Panc1 (cell line): ENCODE measurements at regions not wholly inside any gene's neighbourhood (a gene's known extent, or its start where the extent isn't known, plus 50 kb on each side); places are given as distances from the start of the nearest gene placed in this dataset.

Experiments
- ATAC-seq: fragments of 200-7000 bp; cut with Tn5 transposase; 2 replicates; pipeline ENCODE4 v1.9.1; 2020; ENCODE audit warnings: mild to moderate bottlenecking, moderate library complexity
- BruUV-seq: library from RNA; stranded (reverse); fragments of 400-500 nt; replicated peaks from 2 replicates; lab custom pipeline; 2021; lab: Mats Ljungman, UMichigan
- CTCF ChIA-PET: fragments of 300-600 bp; sonication (Branson Sonifier 250); formaldehyde crosslinking; loops from one replicate; lab custom pipeline; 2022; ENCODE audit warnings: antibody characterized with exemption; lab: Charles Lee
- POLR2A ChIA-PET: fragments of 300-600 bp; sonication (Branson Sonifier 250); formaldehyde crosslinking; loops from one replicate; lab custom pipeline; 2022; ENCODE audit warnings: antibody characterized with exemption; lab: Charles Lee
- DNase-seq: peaks from one replicate; pipeline ENCODE4 v3.0.0-alpha.2; 2010; ENCODE audit warnings: low read depth, low spot score
- H3K27ac ChIP-seq: 2 replicates; pipeline ENCODE4 v1.5.1; 2011; ENCODE audit warnings: mild to moderate bottlenecking, low read length, inconsistent platforms
- H3K27me3 ChIP-seq: fragments of 200-500 bp; sonication (Bioruptor generic); 2 replicates; pipeline ENCODE4 v1.6.0; 2014; ENCODE audit warnings: low read length, inconsistent platforms; ENCODE audit not compliant: control insufficient read depth, insufficient read depth
- H3K36me3 ChIP-seq: fragments of 200-500 bp; sonication (Bioruptor generic); 2 replicates; pipeline ENCODE4 v1.5.1; 2014; ENCODE audit warnings: inconsistent platforms, mild to moderate bottlenecking, low read length, moderate library complexity; ENCODE audit not compliant: control insufficient read depth, insufficient read depth
- H3K4me1 ChIP-seq: 2 replicates; pipeline ENCODE4 v1.5.1; 2011; ENCODE audit warnings: inconsistent platforms, mild to moderate bottlenecking, low read length, moderate library complexity; ENCODE audit not compliant: control insufficient read depth, insufficient read depth
- H3K4me3 ChIP-seq, 2 experiments: 2 replicates each; pipeline ENCODE4 v1.5.1; 2011 to 2012; ENCODE audit warnings: low read depth in 2 of 2, low read length in 2 of 2, mild to moderate bottlenecking in 2 of 2, inconsistent platforms in 1 of 2, moderate library complexity in 1 of 2
- H3K9me3 ChIP-seq: fragments of 200-500 bp; sonication (Bioruptor generic); 2 replicates; pipeline ENCODE4 v1.5.1; 2014; ENCODE audit warnings: low read depth, mild to moderate bottlenecking, inconsistent platforms, low read length, moderate library complexity; ENCODE audit not compliant: control insufficient read depth, insufficient read depth
- POLR2AphosphoS5 ChIP-seq: IDR thresholded peaks from 2 replicates; pipeline ENCODE4 v1.6.1; 2012; ENCODE audit warnings: mild to moderate bottlenecking, low read depth, low read length, moderate library complexity
- SIN3A ChIP-seq: IDR thresholded peaks from 2 replicates; pipeline ENCODE4 v1.6.1; 2012; ENCODE audit warnings: low read depth, mild to moderate bottlenecking, low read length, moderate library complexity, borderline replicate concordance; ENCODE audit not compliant: insufficient read depth
- TCF7L2 ChIP-seq: IDR thresholded peaks from 2 replicates; pipeline ENCODE4 v1.6.1; 2011; ENCODE audit warnings: mild to moderate bottlenecking, low read depth, low read length, inconsistent platforms
- in situ Hi-C: cut with HindIII; loops from 2 replicates; pipeline ENCODE4 v1.10.0; 2016; ENCODE audit warnings: low sequenced_read_pairs, low pct_unique_long_range_greater_than_20kb
- intact Hi-C: fragments of 100-400 bp; cut with micrococcal nuclease; formaldehyde crosslinking; loops from one replicate; pipeline ENCODE4 v1.10.0; 2022; ENCODE audit not compliant: unreplicated experiment
- TF ChIP-seq, protein P1 (sequence below), 2 experiments: IDR thresholded peaks; 2 replicates each; pipeline ENCODE4 v1.6.1; 2011 to 2012; ENCODE audit warnings: low read depth in 2 of 2, control low read depth in 1 of 2, low read length in 1 of 2, mild to moderate bottlenecking in 1 of 2, moderate library complexity in 1 of 2; ENCODE audit not compliant: insufficient read depth in 1 of 2
- TF ChIP-seq, protein P2 (sequence below): fragments of 450-650 bp; IDR thresholded peaks from 2 replicates; pipeline ENCODE4 v1.5.1; 2017; ENCODE audit warnings: mild to moderate bottlenecking

DNA sequence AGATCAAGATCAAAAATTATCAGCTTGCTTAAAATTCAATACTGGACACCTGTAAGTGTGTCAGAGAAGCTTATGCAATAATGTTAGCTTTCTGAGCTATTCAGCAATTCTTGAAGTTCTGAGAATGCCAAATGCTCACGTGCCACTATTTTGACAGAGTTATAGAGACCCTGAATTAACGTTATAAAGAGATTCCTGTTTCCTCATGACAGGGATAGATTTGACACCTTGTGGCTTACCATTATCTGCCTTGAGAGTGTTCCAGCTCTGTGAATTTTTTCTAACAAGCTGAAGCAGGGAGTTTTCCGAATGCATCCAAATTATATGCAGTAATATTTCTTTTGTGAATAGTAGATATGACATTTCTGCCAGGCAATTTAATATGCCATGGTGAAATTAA is 781.6 kb downstream of the ADGRL2 start:
- CTCF ChIA-PET = no interaction called here
- no TSS peak for BruUV-seq
- DNase-seq (no peak), ATAC-seq (no peak)
- TF ChIP-seq, protein P1, sequence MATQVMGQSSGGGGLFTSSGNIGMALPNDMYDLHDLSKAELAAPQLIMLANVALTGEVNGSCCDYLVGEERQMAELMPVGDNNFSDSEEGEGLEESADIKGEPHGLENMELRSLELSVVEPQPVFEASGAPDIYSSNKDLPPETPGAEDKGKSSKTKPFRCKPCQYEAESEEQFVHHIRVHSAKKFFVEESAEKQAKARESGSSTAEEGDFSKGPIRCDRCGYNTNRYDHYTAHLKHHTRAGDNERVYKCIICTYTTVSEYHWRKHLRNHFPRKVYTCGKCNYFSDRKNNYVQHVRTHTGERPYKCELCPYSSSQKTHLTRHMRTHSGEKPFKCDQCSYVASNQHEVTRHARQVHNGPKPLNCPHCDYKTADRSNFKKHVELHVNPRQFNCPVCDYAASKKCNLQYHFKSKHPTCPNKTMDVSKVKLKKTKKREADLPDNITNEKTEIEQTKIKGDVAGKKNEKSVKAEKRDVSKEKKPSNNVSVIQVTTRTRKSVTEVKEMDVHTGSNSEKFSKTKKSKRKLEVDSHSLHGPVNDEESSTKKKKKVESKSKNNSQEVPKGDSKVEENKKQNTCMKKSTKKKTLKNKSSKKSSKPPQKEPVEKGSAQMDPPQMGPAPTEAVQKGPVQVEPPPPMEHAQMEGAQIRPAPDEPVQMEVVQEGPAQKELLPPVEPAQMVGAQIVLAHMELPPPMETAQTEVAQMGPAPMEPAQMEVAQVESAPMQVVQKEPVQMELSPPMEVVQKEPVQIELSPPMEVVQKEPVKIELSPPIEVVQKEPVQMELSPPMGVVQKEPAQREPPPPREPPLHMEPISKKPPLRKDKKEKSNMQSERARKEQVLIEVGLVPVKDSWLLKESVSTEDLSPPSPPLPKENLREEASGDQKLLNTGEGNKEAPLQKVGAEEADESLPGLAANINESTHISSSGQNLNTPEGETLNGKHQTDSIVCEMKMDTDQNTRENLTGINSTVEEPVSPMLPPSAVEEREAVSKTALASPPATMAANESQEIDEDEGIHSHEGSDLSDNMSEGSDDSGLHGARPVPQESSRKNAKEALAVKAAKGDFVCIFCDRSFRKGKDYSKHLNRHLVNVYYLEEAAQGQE (IDR thresholded peaks at IDR 0.05; ENCODE audit: insufficient read depth in 1 of 2, low read depth in 2 of 2, low read length in 1 of 2) = no peak
- no peak for TF ChIP-seq TCF7L2
- TF ChIP-seq, protein P2, sequence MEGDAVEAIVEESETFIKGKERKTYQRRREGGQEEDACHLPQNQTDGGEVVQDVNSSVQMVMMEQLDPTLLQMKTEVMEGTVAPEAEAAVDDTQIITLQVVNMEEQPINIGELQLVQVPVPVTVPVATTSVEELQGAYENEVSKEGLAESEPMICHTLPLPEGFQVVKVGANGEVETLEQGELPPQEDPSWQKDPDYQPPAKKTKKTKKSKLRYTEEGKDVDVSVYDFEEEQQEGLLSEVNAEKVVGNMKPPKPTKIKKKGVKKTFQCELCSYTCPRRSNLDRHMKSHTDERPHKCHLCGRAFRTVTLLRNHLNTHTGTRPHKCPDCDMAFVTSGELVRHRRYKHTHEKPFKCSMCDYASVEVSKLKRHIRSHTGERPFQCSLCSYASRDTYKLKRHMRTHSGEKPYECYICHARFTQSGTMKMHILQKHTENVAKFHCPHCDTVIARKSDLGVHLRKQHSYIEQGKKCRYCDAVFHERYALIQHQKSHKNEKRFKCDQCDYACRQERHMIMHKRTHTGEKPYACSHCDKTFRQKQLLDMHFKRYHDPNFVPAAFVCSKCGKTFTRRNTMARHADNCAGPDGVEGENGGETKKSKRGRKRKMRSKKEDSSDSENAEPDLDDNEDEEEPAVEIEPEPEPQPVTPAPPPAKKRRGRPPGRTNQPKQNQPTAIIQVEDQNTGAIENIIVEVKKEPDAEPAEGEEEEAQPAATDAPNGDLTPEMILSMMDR = no peak
- no peak for TF ChIP-seq SIN3A
- no peak for TF ChIP-seq POLR2AphosphoS5
- no peak overlapping the region for H3K27ac ChIP-seq
- POLR2A ChIA-PET = no interaction called here
- intact Hi-C loops (loop anchor here (5.0 kb wide), 1 partner anchor 50 kb away; no protein-coding TSS in a partner anchor), in situ Hi-C loops (no loop called here)
- no peaks in the 10 kb centered on the region for H3K4me1 ChIP-seq
- H3K36me3 ChIP-seq = no peaks in the 10 kb centered on the region
- no peak overlapping the region for H3K4me3 ChIP-seq
- H3K27me3 ChIP-seq = no peaks in the 10 kb centered on the region
- no peaks in the 10 kb centered on the region for H3K9me3 ChIP-seq

DNA sequence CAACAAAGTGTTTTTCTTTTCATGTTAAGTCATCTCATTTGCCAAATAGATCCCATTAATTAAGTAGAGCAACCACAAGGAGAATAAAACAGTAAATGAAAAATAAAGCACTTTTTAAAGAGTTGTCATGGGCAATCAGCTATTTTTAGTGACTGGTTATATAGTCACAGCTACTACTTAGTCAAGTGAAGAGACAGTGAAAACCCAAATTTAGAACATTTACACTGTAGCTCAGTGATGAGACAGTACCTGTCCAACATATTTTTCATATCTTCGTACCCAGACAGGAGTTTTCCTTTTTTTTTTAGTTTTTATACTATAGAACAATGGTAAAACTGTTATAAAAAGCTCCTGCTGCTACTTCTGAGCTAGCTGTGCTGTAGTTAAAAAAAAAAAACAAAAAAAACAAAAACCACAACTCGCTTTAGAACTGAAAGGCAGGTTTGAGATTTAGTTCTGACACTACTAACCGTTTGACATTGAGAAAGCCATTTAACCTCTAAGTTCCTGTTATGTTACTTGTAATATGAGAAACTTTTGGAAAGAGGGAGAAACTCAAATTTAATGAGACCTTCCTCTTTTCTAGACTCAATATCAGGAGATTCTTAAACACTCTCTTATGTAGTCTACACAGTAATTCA is 777.5 kb downstream of the ADGRL2 start:
- Histone ChIP-seq H3K27ac (no peak overlapping the region), H3K4me3 (no peak overlapping the region), H3K27me3 (no peaks in the 10 kb centered on the region), H3K9me3 (no peaks in the 10 kb centered on the region), H3K4me1 (no peaks in the 10 kb centered on the region), H3K36me3 (no peaks in the 10 kb centered on the region)
- ChIA-PET POLR2A (no interaction called here), CTCF (no interaction called here)
- no peak for DNase-seq
- no TSS peak for BruUV-seq
- TF ChIP-seq SIN3A = no peak
- intact Hi-C loops (no loop called here), in situ Hi-C loops (no loop called here)
- no peak for ATAC-seq

DNA sequence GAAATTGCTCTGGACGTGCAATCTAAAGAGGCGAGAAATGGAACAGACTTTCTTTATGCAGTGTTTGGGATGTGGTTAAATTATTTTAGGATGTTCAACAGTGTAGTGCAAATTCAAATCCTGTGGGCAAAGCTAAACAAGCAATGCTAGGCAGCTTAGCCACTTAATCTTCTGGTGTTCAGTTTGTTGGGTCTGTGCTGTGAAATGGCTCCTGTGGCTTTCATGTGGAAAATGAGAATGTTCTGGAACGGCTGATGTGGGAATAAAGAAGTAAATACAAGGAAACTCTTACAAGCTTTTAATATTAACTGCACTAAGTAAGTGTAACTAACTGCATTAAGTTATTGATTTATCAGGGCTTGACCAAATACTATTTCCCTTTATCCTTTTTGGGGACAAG is 766.6 kb downstream of the ADGRL2 start:
- intact Hi-C loops = no loop called here
- Histone ChIP-seq H3K4me3 (no peak overlapping the region), H3K27ac (no peak overlapping the region), H3K27me3 (no peaks in the 10 kb centered on the region), H3K9me3 (peaks cover 3% of the 10 kb centered on the region; the same call in 1 of the 2 replicates), H3K36me3 (no peaks in the 10 kb centered on the region), H3K4me1 (no peaks in the 10 kb centered on the region)
- BruUV-seq = no TSS peak
- ChIA-PET CTCF (no interaction called here), POLR2A (no interaction called here)
- TF ChIP-seq, protein P1 (IDR thresholded peaks at IDR 0.05; ENCODE audit: insufficient read depth in 1 of 2, low read depth in 2 of 2, low read length in 1 of 2) = no peak
- TF ChIP-seq TCF7L2 = no peak
- no peak for TF ChIP-seq POLR2AphosphoS5
- TF ChIP-seq, protein P2 = no peak
- TF ChIP-seq SIN3A = no peak
- in situ Hi-C loops = no loop called here
- no peak for ATAC-seq
- DNase-seq = no peak
